Fibroblast of pulmonary artery (primary cell): ENCODE measurements at regions not wholly inside any gene's neighbourhood (a gene's known extent, or its start where the extent isn't known, plus 50 kb on each side); places are given as distances from the start of the nearest gene placed in this dataset.

Experiments
- DNase-seq: peaks from one replicate; pipeline ENCODE4 v3.0.0-alpha.2; 2010; ENCODE audit warnings: low read depth
- H3K4me3 ChIP-seq: replicated peaks from 2 replicates; pipeline ENCODE4 v1.5.1; 2011; ENCODE audit warnings: low read depth, mild to moderate bottlenecking, control low read depth, low read length, moderate library complexity
- TF ChIP-seq, protein P1 (sequence below): IDR thresholded peaks from 2 replicates; pipeline ENCODE4 v1.5.1; 2011; ENCODE audit warnings: mild to moderate bottlenecking, control low read depth, low read length, inconsistent platforms; ENCODE audit errors: missing control alignments

GRCh38 chr13:75010941-75011340 lies 471.0 kb downstream of the TBC1D4 start:
- no peak for DNase-seq
- H3K4me3 ChIP-seq: no peak overlapping the region
- TF ChIP-seq, protein P1, sequence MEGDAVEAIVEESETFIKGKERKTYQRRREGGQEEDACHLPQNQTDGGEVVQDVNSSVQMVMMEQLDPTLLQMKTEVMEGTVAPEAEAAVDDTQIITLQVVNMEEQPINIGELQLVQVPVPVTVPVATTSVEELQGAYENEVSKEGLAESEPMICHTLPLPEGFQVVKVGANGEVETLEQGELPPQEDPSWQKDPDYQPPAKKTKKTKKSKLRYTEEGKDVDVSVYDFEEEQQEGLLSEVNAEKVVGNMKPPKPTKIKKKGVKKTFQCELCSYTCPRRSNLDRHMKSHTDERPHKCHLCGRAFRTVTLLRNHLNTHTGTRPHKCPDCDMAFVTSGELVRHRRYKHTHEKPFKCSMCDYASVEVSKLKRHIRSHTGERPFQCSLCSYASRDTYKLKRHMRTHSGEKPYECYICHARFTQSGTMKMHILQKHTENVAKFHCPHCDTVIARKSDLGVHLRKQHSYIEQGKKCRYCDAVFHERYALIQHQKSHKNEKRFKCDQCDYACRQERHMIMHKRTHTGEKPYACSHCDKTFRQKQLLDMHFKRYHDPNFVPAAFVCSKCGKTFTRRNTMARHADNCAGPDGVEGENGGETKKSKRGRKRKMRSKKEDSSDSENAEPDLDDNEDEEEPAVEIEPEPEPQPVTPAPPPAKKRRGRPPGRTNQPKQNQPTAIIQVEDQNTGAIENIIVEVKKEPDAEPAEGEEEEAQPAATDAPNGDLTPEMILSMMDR: no peak

GRCh38 chr13:75008926-75009325 lies 473.0 kb downstream of the TBC1D4 start:
- DNase-seq: no peak
- H3K4me3 ChIP-seq: no peak overlapping the region
- TF ChIP-seq, protein P1: no peak

- TF ChIP-seq, protein P1: no peak
- no peak overlapping the region for H3K4me3 ChIP-seq
- DNase-seq: no peak
Measured at GRCh38 chr13:74990992-74991391, 491.0 kb downstream of the TBC1D4 start.

DNA sequence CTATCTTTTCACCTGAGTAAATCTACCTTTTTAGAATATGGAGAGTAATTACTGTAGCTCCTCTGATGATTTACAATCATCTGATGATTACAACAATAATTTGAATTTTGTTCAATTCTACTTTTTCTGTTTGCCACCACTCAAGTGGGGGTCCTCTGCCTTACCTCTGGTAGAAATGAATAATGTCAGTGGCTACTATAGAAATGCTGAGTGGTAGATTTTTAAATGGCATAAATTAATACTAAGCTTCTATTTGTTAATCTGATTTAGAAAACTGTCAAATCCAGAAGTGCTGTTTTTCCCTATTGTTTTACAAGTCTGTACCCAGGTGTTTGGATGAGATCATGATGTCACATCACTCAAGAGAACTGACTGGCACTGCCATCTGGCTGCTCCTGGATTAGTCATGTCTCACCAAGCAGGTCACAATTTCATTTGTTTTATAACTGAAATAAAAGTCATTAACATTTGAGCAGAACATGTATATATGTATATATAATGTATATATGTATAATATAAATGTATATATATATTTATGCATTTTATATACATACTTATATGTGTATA lies 494.8 kb downstream of the TBC1D4 start:
- no peak overlapping the region for H3K4me3 ChIP-seq
- TF ChIP-seq, protein P1: no peak

GRCh38 chr13:74986609-74987008 lies 495.4 kb downstream of the TBC1D4 start:
- no peak overlapping the region for H3K4me3 ChIP-seq
- no peak for DNase-seq
- TF ChIP-seq, protein P1: no peak

More for the DNA sequence above, 494.8 kb downstream of the TBC1D4 start:
- no peak for DNase-seq

- H3K4me3 ChIP-seq: no peak overlapping the region
- no peak for DNase-seq
- TF ChIP-seq, protein P1: no peak
Measured at GRCh38 chr13:74979703-74980102, 502.3 kb downstream of the TBC1D4 start.

DNA sequence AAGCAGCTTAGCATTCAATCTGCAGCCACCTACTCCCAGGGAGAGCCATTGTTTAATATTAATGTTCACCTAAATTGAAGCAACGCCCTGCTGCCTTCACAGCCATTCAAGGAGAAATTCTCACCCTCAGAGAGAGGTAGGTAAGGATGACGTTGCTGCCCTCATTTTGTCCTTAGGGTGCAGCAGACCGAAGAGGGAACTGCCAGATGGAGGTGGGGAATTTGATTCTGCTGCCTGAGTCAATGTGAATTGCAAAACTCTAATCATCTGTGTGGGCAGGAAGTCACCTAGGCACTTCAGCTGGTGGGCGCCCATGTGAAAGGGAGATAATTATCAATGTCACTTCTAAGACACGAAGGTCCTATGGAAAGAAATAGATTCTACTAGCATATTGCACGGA lies 503.4 kb downstream of the TBC1D4 start:
- DNase-seq: no peak
- TF ChIP-seq, protein P1: no peak

More for the DNA sequence above, 503.4 kb downstream of the TBC1D4 start:
- no peak overlapping the region for H3K4me3 ChIP-seq
